ENCODE measurements at regions not wholly inside any gene's neighbourhood (a gene's known extent, or its start where the extent isn't known, plus 50 kb on each side); places are given as distances from the start of the nearest gene placed in this dataset.

GRCh38 chr13:26838821-26839220, 78.2 kb upstream of the GPR12 start:
- intact Hi-C loops (cut with micrococcal nuclease), result no loop called here

- intact Hi-C loops (cut with micrococcal nuclease), result no loop called here
These were observed 77.4 kb upstream of the GPR12 start for GRCh38 chr13:26837997-26838396.

GRCh38 chr13:26837102-26837501, 76.5 kb upstream of the GPR12 start:
- intact Hi-C loops (cut with micrococcal nuclease), result no loop called here

- intact Hi-C loops (cut with micrococcal nuclease), result no loop called here
These were observed 76.0 kb upstream of the GPR12 start for GRCh38 chr13:26836626-26837025.

GRCh38 chr13:26834646-26835045, 74.1 kb upstream of the GPR12 start:
- intact Hi-C loops (cut with micrococcal nuclease), result no loop called here

GRCh38 chr13:26831336-26831908, 70.8 kb upstream of the GPR12 start:
- intact Hi-C loops (cut with micrococcal nuclease), result no loop called here

GRCh38 chr13:26829716-26830115, 69.1 kb upstream of the GPR12 start:
- intact Hi-C loops (cut with micrococcal nuclease), result no loop called here

GRCh38 chr13:26824581-26824980, 64.0 kb upstream of the GPR12 start:
- intact Hi-C loops (cut with micrococcal nuclease), result no loop called here

GRCh38 chr13:26822146-26822545, 61.6 kb upstream of the GPR12 start:
- intact Hi-C loops (cut with micrococcal nuclease), result no loop called here

- intact Hi-C loops (cut with micrococcal nuclease), result no loop called here
These were observed 61.1 kb upstream of the GPR12 start for GRCh38 chr13:26821672-26822071.

GRCh38 chr13:26820871-26821270, 60.3 kb upstream of the GPR12 start:
- intact Hi-C loops (cut with micrococcal nuclease), result no loop called here

GRCh38 chr13:26819046-26819445, 58.5 kb upstream of the GPR12 start:
- intact Hi-C loops (cut with micrococcal nuclease), result no loop called here

- intact Hi-C loops (cut with micrococcal nuclease), result no loop called here
These were observed 56.3 kb upstream of the GPR12 start for GRCh38 chr13:26816881-26817280.

GRCh38 chr13:26813980-26814348, 53.4 kb upstream of the GPR12 start:
- intact Hi-C loops (cut with micrococcal nuclease), result no loop called here

GRCh38 chr13:26813321-26813979, 52.9 kb upstream of the GPR12 start:
- intact Hi-C loops (cut with micrococcal nuclease), result no loop called here

GRCh38 chr13:26811581-26811980, 51.0 kb upstream of the GPR12 start:
- intact Hi-C loops (cut with micrococcal nuclease), result no loop called here

Measured in T-helper 2 cell treated with Interferon-gamma antibody and Interleukin-4, amounts not matched to agents 100 ng/mL and 5 ng/mL, for 36 hours (primary cell).